Stimulated activated naive CD8-positive, alpha-beta T cell treated with anti-CD3 and anti-CD28 coated beads, Interleukin-15, Interleukin-2, amounts not matched to agents 100 U/mL and 50 U/mL, for 24 hours (primary cell): ENCODE measurements at regions not wholly inside any gene's neighbourhood (a gene's known extent, or its start where the extent isn't known, plus 50 kb on each side); places are given as distances from the start of the nearest gene placed in this dataset.
"Not testable (repeated sequence)": the region's sequence is repeated elsewhere in the genome, so short reads cannot be mapped to it uniquely, and the experiment has no call there.

ENCODE experiments used
- ATAC-seq: fragments of 150-1000 bp; cut with Tn5 transposase; one replicate; pipeline ENCODE4 v1.10.0; 2021
- DNase-seq: peaks from one replicate; pipeline ENCODE4 v3.0.0; 2021

DNA sequence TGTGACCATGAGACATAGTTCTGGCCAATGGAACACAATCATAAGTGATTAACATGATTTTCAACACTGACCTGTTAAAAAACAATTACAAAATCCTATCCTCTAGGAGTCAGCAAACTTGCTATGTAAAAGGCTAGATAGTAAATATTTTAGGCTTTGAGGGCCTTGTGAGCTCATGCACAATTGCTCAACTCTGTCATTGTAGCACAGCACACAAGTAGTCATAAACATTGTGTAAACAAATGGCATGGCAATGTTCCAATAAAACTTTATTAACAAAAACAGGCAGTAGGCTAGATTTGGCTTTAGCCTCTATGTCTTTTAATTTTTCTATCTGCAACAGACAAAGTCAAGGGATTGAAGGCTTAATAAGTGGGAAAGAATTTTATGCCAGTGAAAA, 350.7 kb downstream of the C12orf50 start:
- ATAC-seq (no peak), DNase-seq (no peak)

DNA sequence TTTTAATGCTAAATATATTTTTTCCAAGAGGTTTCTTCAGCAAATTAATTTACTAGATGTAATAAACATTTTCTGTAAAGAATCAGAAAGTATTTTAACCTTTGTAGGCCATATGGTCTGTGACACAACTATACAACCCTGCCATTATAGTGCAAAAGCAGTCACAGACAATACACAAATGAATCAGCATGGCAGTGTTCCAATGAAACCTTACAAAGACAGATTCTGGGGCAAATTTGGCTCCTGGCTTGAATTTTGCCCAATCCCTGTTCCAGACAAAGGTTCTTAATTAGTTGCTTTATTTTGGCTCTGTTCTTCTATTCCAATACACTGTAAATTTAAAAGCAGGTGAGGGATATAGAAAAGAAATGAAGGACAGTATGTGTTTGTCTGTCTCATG, 352.5 kb downstream of the C12orf50 start:
- ATAC-seq (no peak), DNase-seq (no peak)

DNA sequence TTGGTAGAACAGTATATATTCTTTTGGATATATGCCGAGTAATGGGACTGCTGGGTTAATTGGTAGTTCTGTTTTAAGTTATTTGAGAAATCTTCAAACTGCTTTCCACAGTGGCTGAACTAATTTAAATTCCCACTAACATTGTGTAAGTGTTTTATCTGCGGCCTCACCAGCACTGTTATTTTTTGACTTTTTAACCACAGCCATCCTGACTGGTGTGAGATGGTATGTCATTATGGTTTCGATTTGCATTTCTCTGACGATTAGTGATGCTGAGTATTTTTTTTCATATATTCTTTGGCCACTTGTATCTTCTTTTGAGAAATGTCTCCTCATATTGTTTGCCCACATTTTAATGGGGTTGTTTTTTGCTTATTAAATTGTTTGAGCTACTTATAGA, 357.4 kb downstream of the C12orf50 start:
- ATAC-seq (no peak), DNase-seq (no peak)

DNA sequence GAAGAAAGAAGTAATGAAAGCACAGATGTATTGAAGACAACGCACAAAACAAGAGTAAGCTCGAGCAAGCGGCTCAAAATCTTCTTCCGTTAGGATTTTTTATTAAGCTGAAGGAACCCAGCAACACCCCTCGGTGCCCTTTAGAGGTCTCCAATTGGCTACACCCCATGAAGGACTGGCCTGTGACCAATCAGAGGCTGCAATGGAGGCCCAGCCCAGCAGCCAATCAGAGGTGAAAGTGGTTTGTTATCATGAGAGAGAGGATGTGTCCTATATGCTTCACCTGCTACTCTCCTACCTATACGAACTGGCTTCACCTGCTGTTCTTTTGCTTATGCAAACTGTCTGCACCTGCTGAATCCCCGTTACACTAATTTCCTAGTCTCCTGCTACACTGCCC, 358.8 kb downstream of the C12orf50 start:
- ATAC-seq: no peak

DNA sequence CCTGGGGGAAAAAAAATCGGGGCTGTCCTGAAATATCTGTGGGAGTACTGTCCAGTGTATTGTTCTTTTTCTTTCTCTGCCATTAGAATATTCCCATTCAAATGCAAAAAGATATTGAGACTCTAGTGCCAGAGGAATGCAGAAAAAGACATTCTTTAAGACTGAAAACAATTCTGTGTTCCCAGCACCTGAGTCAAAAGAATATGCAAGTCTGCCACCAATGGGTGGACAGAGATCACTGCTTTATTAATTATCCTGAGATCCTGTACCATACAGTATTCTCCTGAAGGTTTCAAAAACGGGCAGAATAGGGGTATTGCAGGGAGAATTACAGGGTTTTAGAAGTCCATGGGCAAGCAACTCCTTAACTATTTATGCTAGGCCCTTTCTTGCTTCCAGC, 361.8 kb downstream of the C12orf50 start:
- ATAC-seq: no peak
- no peak for DNase-seq

More for the DNA sequence above, 358.8 kb downstream of the C12orf50 start:
- DNase-seq: no peak

DNA sequence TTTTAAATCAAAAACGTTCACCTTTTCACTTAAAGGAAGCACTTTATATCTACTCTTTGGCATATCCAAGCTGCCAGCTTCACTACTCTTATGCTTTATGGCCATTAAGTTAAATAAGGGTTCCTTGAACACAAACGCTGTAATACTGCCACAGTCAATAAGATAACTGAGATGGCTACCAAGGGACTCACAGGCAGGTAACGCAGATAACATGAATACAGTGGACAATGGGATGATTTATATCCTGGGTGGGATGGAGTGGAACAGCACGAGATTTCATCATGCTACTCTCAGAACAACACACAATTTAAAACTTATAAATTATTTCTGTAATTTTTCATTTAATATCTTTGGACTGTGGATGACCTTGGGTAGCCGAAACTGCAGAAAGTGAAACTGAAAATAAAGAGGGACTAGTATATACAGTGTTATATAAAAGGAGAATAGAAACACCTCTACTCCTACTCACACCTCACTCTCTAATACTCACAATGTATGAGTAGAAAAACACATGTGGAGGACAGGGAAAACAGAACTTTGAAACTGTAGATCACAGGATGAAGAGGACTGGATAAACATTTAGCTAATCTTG, 367.3 kb downstream of the C12orf50 start:
- DNase-seq (no peak), ATAC-seq (peak; percentile 28)

DNA sequence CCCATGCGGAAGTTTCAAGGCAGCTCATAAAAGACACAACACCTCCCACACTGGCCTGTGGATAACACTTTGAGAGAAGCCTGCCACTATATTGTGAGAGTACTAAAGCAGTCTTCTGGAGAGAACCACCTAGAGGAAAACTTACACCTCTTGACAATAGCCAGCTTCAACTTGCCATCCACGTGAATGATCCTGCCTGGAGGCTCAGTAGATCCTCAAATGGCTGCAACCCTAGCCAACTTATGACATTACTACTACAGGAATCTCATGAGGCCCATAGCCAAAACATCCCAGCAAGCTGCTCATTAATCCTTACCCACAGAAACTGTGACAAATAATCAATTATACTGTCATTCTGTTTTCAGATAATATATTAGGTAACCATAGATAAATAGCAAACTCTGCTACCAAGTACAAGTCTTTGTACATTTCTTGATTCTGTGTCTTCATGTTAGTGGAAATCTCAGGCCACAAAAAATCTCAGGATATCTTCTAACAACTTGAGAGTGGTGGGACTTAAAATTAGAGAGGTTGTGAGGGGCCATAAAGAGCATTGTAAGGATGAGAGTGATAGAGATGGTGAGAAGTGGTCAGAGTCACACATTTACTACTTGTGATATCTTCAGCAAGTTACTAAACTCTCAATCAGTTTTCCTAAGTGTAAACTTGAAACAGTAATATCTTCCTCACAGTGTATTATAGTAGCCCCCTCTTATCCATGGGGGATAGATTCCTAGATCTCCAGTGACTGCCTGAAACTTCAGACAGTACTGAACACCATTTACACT, 368.0 kb downstream of the C12orf50 start:
- ATAC-seq (no peak), DNase-seq (no peak)

DNA sequence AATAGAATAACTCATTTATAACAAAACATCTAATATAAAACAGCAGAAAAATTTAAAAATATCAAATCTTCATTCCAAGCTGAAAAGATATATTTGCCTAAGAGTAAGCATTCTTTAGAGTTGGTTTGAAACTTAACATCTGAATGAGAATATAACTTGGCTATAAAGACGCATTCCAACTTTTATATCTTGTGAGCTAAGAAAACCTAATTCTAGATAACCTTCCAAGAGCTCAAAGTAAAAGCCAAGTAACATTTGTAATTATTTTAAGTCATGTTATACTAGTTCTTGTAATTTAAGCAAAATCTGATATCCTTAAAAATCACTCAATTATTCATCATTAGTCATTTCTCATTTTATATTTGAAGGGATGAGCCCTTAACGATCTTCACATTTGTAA, 368.9 kb downstream of the C12orf50 start:
- no peak for ATAC-seq
- DNase-seq: no peak

DNA sequence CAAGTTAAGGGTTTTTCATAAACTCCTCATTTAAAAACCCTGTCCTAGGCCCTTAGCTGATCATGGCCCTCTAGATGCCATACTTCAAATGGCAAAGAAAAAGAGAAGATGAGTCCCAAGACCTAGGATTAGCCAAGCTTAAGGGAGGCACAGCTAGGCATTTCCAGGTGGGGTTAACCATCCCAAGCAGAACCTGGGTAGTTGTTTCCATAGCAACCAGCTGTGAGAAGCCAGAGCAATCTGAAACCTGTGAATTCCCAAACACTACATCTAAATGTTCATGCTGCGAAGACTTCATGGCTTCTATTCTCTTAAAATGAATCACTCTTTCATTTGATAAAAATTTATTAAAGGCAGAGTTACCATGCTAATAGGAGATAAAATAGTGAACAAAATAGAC, 372.9 kb downstream of the C12orf50 start:
- ATAC-seq (no peak), DNase-seq (no peak)

DNA sequence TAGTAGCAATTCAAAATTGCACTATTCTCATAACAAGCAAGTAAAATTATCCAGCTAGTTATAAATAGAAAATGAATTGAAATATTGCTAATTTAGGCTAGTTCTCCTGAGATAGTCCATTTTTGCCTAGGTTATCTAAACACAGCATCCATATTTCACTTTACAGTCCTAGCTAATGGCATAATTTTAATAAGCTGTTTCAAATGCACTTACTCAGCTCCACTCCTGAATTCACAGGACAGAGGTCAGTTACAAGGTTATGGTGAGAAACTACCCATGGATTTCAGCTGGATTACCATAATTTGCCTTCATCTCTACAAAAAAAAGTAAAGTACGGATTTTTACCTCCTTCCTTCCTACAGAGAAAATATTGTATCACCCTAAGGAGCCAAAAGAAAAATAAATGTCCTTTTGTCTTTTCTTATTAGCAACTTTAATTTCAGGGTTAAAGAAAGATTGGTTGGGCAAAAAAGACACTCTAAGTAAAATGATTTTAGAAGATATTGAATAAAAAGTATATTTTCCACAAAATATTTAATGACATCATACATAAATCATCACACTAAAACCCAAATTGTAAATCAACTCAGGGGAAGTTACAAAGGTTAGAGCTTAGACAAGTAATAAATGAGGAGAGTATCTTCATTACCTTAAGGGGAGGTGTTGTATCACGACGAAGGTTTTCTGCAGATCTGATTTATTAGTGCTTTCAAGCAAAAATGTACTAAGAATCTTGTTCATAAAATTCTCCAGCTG, 377.4 kb downstream of the C12orf50 start:
- DNase-seq (no peak), ATAC-seq (no peak)

DNA sequence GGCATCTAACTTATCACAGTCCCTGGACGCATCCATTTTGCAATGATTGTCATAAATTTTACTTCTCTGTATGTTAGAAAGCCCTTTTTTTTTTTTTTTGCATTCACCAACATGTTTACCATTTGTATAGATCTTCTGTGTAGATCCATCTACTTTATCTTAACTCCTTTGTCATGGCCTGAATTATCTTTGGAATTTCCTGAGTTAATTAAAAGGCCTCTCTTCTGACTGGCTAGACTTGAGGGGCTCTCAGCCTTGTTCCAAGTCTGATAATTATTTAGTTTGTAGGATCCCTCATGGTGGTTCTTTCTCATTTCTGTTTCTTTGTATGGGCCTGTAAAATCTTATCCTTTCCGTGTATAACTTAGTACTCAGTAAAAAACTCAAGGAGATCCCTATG, 387.0 kb downstream of the C12orf50 start:
- no peak for DNase-seq
- ATAC-seq: no peak

DNA sequence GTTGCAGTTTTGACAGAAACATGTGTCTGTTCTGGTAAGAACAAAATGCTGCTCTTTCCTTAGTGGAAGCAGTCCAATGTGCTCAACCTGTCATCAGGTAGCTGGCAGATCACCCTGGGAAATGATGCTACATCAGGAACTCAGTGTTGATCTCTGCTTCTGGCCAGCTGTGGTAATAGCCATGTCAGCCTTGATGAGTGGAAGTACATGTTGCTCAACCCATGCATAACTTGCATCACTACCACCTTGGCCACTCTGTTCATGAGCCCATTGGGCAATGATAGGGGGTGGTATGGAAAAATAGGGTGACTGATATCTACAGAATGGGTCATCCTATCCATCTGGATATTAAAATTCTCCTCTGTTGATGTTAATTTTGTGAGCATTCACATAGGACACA, 411.0 kb downstream of the C12orf50 start:
- no peak for ATAC-seq
- DNase-seq: no peak

DNA sequence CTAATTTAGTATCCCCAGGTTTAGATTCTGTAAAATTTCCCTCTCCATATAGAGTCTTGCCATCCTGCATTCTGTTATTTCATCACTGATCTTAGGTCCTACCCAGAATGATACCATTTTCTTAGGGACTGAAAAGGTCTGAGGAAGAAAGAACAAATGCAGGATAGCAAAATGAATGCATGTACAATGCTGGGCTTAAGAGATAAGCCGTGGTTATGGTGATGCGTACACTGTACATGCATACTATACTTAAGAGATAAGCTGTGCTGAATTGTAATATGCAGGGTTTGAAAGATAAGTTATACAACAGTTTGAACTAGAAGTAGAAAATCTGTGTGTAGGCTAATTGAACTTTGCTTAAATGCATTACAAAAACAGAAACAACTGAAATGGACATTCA, 416.2 kb downstream of the C12orf50 start:
- ATAC-seq: peak; percentile 23
- no peak for DNase-seq

DNA sequence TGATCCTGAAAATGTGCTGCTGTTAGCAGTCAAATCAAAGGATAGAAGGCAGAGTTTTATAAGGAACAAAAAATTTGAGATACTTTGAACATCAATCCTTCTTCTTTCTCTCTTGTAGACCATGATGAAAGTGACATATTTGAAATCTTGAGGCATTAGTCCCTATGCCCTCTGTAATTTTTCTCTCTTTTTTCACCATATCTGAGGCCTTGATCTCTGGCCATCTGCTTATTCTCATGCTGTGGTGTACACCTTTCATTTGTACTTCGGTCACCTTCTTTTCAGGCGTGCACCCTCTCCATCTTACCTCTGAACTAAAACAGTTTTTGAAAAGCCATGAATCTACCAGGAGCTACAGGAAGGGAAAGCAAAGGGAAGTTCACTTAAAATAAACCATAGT, 420.9 kb downstream of the C12orf50 start:
- no peak for DNase-seq
- no peak for ATAC-seq

DNA sequence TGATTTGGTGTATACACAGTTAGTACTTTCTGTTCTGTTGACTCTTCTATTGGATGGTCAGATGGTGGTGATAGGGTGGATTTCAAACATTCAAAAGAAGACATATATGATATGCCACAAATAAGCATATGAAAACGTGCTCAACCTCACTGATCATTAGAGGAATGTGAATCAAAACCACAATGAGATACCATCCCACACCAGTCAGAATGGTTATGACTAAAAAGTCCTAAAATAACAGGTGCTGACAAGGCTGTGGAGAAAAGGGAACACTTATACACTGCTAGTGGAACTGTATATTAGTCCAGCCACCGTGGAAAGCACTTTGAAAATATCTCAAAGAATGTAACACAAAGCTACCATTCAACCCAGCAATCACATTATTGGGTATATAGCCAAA, 425.5 kb downstream of the C12orf50 start:
- DNase-seq (no peak), ATAC-seq (no peak)

DNA sequence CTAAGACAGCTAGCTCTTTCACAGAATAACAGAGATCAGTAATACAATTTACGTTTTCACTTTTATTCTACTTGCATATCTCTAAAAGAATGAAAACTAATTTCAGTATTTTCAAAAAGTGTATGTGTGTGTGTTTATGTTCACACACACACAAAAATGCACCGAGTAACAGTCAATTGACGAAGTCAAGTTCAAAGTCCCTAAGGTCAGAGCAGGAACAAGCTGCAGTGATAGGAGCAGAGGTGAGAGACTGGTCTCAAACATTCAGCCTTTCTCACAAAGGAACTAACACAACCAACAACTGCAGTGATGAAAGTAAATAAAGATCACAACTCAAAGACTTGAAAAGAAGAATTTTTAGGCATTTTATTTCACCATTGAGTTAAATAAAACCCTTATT, 429.7 kb downstream of the C12orf50 start:
- DNase-seq: no peak
- no peak for ATAC-seq

DNA sequence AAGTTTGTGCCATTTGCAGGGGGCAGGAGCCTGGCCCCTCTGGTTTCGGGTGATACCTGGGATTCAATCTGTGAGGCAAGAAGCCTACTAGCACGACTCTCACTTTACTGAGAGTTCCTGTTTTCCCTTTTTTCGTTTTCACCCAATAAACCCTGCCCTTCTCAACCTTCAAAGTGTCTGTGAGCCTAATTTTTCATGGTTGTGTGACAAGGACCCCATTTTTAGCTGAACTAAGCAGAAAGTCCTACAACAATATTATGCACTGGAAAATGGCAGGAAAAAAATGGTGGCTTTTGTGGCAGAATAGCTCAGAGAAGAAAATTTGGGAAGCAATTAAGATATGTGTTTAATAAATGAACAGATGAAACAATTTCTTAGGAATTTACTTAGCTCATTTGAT, 432.1 kb downstream of the C12orf50 start:
- DNase-seq (no peak), ATAC-seq (no peak)

DNA sequence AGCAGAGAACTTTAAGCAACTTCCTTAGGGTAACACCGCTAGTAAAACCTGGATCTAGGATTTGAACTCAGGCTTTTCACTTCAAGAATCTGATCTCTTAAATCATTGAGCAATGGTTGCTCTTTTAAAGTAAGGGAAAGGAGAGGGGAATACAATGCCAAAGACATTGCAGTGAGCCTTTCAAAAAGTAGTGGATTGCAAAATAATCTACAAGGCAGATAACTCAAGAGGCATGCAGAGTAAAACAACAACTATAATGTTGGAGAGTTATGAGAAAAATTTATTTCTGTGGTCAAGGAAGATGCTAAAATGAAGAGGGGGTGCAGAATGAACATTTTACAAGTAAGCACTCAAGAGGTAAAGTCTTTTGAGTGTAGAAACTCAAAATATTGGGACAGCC, 432.6 kb downstream of the C12orf50 start:
- ATAC-seq: no peak
- DNase-seq: no peak

DNA sequence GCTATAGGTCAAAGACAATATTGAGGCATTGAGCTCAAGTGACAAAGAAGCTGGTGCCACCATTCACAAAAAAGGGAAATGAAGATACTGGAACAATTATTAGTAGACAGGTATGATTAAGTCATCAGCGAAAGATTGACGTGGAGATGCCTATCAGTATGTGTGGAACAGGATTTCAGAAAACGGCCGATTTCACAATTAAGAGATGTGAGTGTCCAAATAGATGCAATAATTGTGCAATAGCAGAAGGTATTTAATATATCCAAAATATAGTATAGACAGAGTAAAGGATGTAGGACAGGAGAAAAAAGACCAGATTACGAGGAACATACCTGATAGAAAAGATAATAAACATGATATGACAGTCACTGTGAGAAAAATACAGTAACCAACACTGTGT, 433.1 kb downstream of the C12orf50 start:
- DNase-seq (no peak), ATAC-seq (no peak)

DNA sequence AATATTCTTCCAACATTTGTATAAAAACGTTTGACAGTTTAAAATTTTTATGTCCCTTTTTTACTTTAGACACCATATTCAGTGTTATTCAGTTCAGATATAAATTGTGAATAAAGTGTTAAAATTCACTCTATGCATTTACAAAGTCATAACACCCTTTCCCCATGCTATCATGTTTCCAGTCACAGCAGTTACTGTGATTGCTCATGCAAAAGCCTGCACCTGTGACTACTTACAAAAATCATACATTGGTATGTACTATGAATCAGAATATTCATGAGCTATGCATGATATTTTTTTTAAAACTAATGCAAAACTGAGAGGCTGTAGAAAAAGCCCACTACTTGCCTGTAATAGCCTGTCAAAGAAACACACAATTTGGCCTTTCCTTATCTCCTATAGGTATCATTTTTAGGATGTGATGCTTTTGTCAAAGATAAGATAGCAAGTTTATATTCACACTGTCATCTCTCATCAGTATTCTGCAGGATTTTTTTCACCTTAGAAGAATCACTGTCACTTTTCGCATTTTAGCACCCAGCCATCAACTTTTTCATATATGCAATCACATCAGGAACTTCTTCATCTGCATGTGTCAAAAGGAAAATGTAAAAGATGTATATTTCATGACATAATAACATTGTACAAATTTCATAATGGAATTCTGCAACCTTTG, 443.2 kb downstream of the C12orf50 start:
- no peak for DNase-seq
- no peak for ATAC-seq

DNA sequence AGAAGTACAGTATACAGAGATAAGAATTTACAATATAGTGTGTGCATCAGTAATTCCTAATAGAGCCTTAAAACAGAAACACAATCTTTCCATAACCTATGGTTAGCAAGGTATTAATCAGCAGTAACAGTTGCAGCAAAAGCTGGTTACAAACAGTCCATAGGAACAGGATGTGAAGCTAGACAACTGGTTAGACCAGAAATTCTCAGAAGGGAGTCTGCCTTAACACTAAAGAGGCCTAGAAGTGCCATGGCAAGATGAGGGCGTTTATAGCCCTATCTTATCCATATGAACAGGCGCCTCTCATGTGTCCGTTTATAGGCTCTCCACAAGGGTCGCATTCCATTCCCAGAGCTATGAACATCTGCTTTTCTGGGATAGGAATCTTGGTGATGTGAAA, 450.1 kb downstream of the C12orf50 start:
- ATAC-seq, DNase-seq: not testable (repeated sequence)

DNA sequence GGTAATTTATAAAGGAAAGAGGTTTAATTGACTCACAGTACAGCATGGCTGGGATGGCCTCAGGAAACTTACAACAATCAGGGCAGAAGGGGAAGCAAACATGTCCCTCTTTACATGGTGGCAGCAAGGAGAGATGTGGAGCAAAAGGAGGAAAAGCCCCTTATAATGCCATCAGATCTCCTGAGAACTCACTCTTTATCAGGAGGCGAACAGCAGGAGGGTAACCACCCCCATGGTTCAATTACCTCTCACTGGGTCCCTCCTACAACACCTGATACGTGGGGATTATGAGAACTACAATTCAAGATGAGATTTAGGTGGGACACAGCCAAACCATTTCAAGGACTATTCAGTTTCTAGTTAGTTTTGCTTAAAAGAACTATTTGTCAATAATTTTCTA, 453.3 kb downstream of the C12orf50 start:
- DNase-seq: no peak
- ATAC-seq: no peak

DNA sequence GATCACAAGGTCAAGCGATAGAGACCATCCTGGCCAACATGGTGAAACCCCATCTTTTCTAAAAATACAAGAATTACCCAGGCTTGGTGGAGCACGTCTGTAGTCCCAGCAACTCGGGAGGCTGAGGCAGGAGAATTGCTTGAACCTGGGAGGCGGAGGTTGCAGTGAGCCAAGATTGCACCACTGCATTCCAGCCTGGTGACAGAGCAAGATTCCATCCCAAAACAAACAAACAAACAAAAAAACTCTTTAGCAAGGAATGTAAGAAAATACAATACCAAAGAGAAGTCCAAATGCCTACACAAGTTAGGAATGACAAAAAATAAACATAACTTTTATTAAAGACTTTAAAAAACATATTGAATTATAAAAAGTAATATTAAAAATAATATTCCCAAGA, 462.3 kb downstream of the C12orf50 start:
- not testable (repeated sequence) for DNase-seq

More for the DNA sequence above, 462.3 kb downstream of the C12orf50 start:
- ATAC-seq: not testable (repeated sequence)
